IMR-90 (cell line): ENCODE measurements at regions not wholly inside any gene's neighbourhood (a gene's known extent, or its start where the extent isn't known, plus 50 kb on each side); places are given as distances from the start of the nearest gene placed in this dataset.

ENCODE experiments used
- ATAC-seq: fragments of 200-7000 bp; cut with Tn5 transposase; 2 replicates; pipeline ENCODE4 v1.9.1; 2020; ENCODE audit warnings: low read depth, mild to moderate bottlenecking, moderate library complexity
- BruUV-seq: library from RNA; stranded (reverse); fragments of 400-500 nt; replicated peaks from 2 replicates; lab custom pipeline; 2021; lab: Mats Ljungman, UMichigan
- CTCF ChIA-PET: fragments of 300-600 bp; formaldehyde crosslinking; extraction: SDS; loops from one replicate; lab custom pipeline; 2021; ENCODE audit warnings: antibody characterized with exemption; lab: Yijun Ruan, JAX
- POLR2A ChIA-PET: fragments of 300-600 bp; sonication (Branson Sonifier 250); formaldehyde crosslinking; loops from one replicate; lab custom pipeline; 2022; ENCODE audit warnings: antibody characterized with exemption; ENCODE audit not compliant: unreplicated experiment; lab: Charles Lee
- DNase-seq: peaks from one replicate; pipeline ENCODE4 v3.0.0; 2013
- H2AFZ ChIP-seq: replicated peaks from 2 replicates; pipeline ENCODE3; 2013; ENCODE audit warnings: low read length, mild to moderate bottlenecking; ENCODE audit not compliant: poor library complexity
- H2AK5ac ChIP-seq: 2 replicates; pipeline ENCODE4 v1.6.1; 2013; ENCODE audit warnings: low read depth, low read length, inconsistent platforms
- H2AK9ac ChIP-seq: replicated peaks from 2 replicates; pipeline ENCODE3; 2013; ENCODE audit warnings: mild to moderate bottlenecking, low read depth, low read length, moderate library complexity; ENCODE audit not compliant: poor library complexity
- H2BK120ac ChIP-seq: 2 replicates; pipeline ENCODE4 v1.6.1; 2013; ENCODE audit warnings: low read depth, low read length, inconsistent platforms
- H2BK15ac ChIP-seq: 3 replicates; pipeline ENCODE4 v1.6.1; 2013; ENCODE audit warnings: low read depth, low read length, inconsistent platforms
- H2BK20ac ChIP-seq: 2 replicates; pipeline ENCODE4 v1.6.1; 2013; ENCODE audit warnings: low read depth, mild to moderate bottlenecking, inconsistent platforms, low read length, moderate library complexity
- H2BK5ac ChIP-seq: 2 replicates; pipeline ENCODE4 v1.6.1; 2013; ENCODE audit warnings: mild to moderate bottlenecking, low read depth, low read length, inconsistent platforms; ENCODE audit not compliant: poor library complexity, severe bottlenecking
- H3K14ac ChIP-seq: replicated peaks from 2 replicates; pipeline ENCODE4 v1.6.1; 2013; ENCODE audit warnings: low read depth, low read length, inconsistent platforms
- H3K18ac ChIP-seq: 2 replicates; pipeline ENCODE4 v1.6.1; 2013; ENCODE audit warnings: low read depth, low read length, control low read depth
- H3K23ac ChIP-seq: 2 replicates; pipeline ENCODE4 v1.6.1; 2013; ENCODE audit warnings: low read depth, low read length, inconsistent platforms
- H3K27ac ChIP-seq: 2 replicates; pipeline ENCODE4 v1.5.1; 2013; ENCODE audit warnings: mild to moderate bottlenecking, control low read depth, low read length; ENCODE audit not compliant: insufficient read depth
- H3K27me3 ChIP-seq: 2 replicates; pipeline ENCODE4 v1.6.1; 2013; ENCODE audit warnings: low read length; ENCODE audit not compliant: control insufficient read depth, insufficient read depth
- H3K36me3 ChIP-seq: 2 replicates; pipeline ENCODE4 v1.6.1; 2013; ENCODE audit warnings: low read length, mixed read lengths; ENCODE audit not compliant: control insufficient read depth, insufficient read depth
- H3K4ac ChIP-seq: 2 replicates; pipeline ENCODE4 v1.6.1; 2013; ENCODE audit warnings: low read depth, low read length, inconsistent platforms
- H3K4me1 ChIP-seq: 2 replicates; pipeline ENCODE4 v1.6.1; 2013; ENCODE audit warnings: low read length, mixed read lengths; ENCODE audit not compliant: control insufficient read depth, insufficient read depth
- H3K4me2 ChIP-seq: 2 replicates; pipeline ENCODE4 v1.6.1; 2013; ENCODE audit warnings: low read depth, mild to moderate bottlenecking, control low read depth, low read length, moderate library complexity
- H3K4me3 ChIP-seq: 2 replicates; pipeline ENCODE4 v1.5.1; 2013; ENCODE audit warnings: low read depth, mild to moderate bottlenecking, control low read depth, low read length, moderate library complexity; ENCODE audit not compliant: insufficient read depth
- H3K56ac ChIP-seq: 2 replicates; pipeline ENCODE4 v1.6.1; 2013; ENCODE audit warnings: low read length, inconsistent platforms; ENCODE audit not compliant: insufficient read depth; ENCODE audit errors: extremely low read depth
- H3K79me1 ChIP-seq, 2 experiments: 2 replicates each; pipeline ENCODE4 v1.6.1; 2013; ENCODE audit warnings: low read length in 2 of 2, inconsistent platforms in 1 of 2, low read depth in 1 of 2
- H3K9ac ChIP-seq: 2 replicates; pipeline ENCODE4 v1.6.1; 2013; ENCODE audit warnings: low read depth, low read length, control low read depth
- H3K9me1 ChIP-seq: 2 replicates; pipeline ENCODE4 v1.6.1; 2013; ENCODE audit warnings: low read length, inconsistent platforms; ENCODE audit not compliant: insufficient read depth
- H3K9me3 ChIP-seq: 2 replicates; pipeline ENCODE4 v1.6.1; 2013; ENCODE audit warnings: low read length; ENCODE audit not compliant: control insufficient read depth, insufficient read depth
- H4K20me1 ChIP-seq: 2 replicates; pipeline ENCODE4 v1.6.1; 2013; ENCODE audit warnings: low read length, inconsistent platforms; ENCODE audit not compliant: insufficient read depth
- H4K5ac ChIP-seq: 2 replicates; pipeline ENCODE4 v1.6.1; 2013; ENCODE audit warnings: mild to moderate bottlenecking, low read depth, low read length, control low read depth
- H4K8ac ChIP-seq, 2 experiments: 2 replicates each; pipeline ENCODE4 v1.6.1; 2013; ENCODE audit warnings: low read depth in 2 of 2, low read length in 2 of 2, control low read depth in 1 of 2, inconsistent platforms in 1 of 2
- H4K91ac ChIP-seq: 2 replicates; pipeline ENCODE4 v1.6.1; 2013; ENCODE audit warnings: low read depth, low read length, inconsistent platforms; ENCODE audit not compliant: insufficient read depth
- BHLHE40 ChIP-seq: fragments of 150-350 bp; IDR thresholded peaks from 2 replicates; pipeline ENCODE4 v1.6.1; 2016; ENCODE audit warnings: mild to moderate bottlenecking, low read depth, low read length
- CEBPB ChIP-seq: IDR thresholded peaks from 2 replicates; pipeline ENCODE4 v1.6.1; 2012; ENCODE audit warnings: low read depth, low read length, improper control_type of control experiment
- CHD1 ChIP-seq: IDR thresholded peaks from 2 replicates; pipeline ENCODE4 v1.6.1; 2012; ENCODE audit warnings: low read depth, low read length, improper control_type of control experiment
- CTCF ChIP-seq: conservative IDR thresholded peaks from 2 replicates; pipeline ENCODE4 v1.5.1; 2012; ENCODE audit warnings: mild to moderate bottlenecking, low read depth, low read length, improper control_type of control experiment
- ELK1 ChIP-seq: fragments of 150-350 bp; IDR thresholded peaks from 2 replicates; pipeline ENCODE4 v1.6.1; 2016; ENCODE audit warnings: low read depth, mild to moderate bottlenecking, low read length, moderate library complexity, borderline replicate concordance
- FOS ChIP-seq: fragments of 150-350 bp; IDR thresholded peaks from 2 replicates; pipeline ENCODE4 v1.6.1; 2016; ENCODE audit warnings: low read depth, low read length
- MAFK ChIP-seq: IDR thresholded peaks from 2 replicates; pipeline ENCODE4 v1.6.1; 2012; ENCODE audit warnings: low read depth, low read length, improper control_type of control experiment
- MAZ ChIP-seq: IDR thresholded peaks from 2 replicates; pipeline ENCODE4 v1.6.1; 2012; ENCODE audit warnings: low read depth, mild to moderate bottlenecking, low read length, improper control_type of control experiment, moderate library complexity, borderline replicate concordance
- MXI1 ChIP-seq: IDR thresholded peaks from 2 replicates; pipeline ENCODE4 v1.6.1; 2012; ENCODE audit warnings: low read depth, mild to moderate bottlenecking, low read length, moderate library complexity, borderline replicate concordance
- NFE2L2 ChIP-seq: fragments of 150-350 bp; IDR thresholded peaks from 2 replicates; pipeline ENCODE4 v1.6.1; 2016; ENCODE audit warnings: low read depth, mild to moderate bottlenecking, low read length
- POLR2A ChIP-seq: IDR thresholded peaks from 2 replicates; pipeline ENCODE4 v1.6.1; 2012; ENCODE audit warnings: mild to moderate bottlenecking, low read depth, low read length
- RAD21 ChIP-seq: IDR thresholded peaks from 2 replicates; pipeline ENCODE4 v1.6.1; 2012; ENCODE audit warnings: low read length, improper control_type of control experiment
- RCOR1 ChIP-seq: IDR thresholded peaks from 2 replicates; pipeline ENCODE4 v1.6.1; 2012; ENCODE audit warnings: mild to moderate bottlenecking, low read length, improper control_type of control experiment; ENCODE audit not compliant: insufficient replicate concordance
- RFX5 ChIP-seq: IDR thresholded peaks from 2 replicates; pipeline ENCODE4 v1.8.0; 2012; ENCODE audit warnings: low read depth, mild to moderate bottlenecking, low read length, moderate library complexity
- SMC3 ChIP-seq: fragments of 150-350 bp; IDR thresholded peaks from 2 replicates; pipeline ENCODE4 v1.6.1; 2016; ENCODE audit warnings: low read depth, mild to moderate bottlenecking, antibody characterized with exemption, low read length, moderate library complexity
- USF2 ChIP-seq: fragments of 150-350 bp; IDR thresholded peaks from 2 replicates; pipeline ENCODE4 v1.6.1; 2017; ENCODE audit warnings: mild to moderate bottlenecking, antibody characterized with exemption, low read length, low read depth
- WGBS, 2 experiments: methylation state at CpG; one replicate each; pipeline versions ENCODE4 v1.1.5 to v1.1.7; 2013; ENCODE audit warnings: missing lambda C conversion rate in 2 of 2; ENCODE audit not compliant: insufficient read length in 1 of 2; ENCODE audit errors: extremely low coverage in 2 of 2; 5-methylcytosine and 5-hydroxymethylcytosine counted together
- dilution Hi-C: fragments of 300-500 bp; cut with HindIII; formaldehyde crosslinking; loops from one replicate; pipeline ENCODE4 v1.14.3; 2018; ENCODE audit warnings: low sequenced_read_pairs; ENCODE audit not compliant: unreplicated experiment
- in situ Hi-C: fragments of 300-500 bp; cut with MboI; formaldehyde crosslinking; loops from 3 replicates; pipeline ENCODE4 v1.14.3; 2019; ENCODE audit warnings: low sequenced_read_pairs, inconsistent platforms, mixed read lengths
- intact Hi-C: fragments of 100-400 bp; cut with micrococcal nuclease; formaldehyde crosslinking; loops from 2 replicates; pipeline ENCODE4 v1.10.0; 2022

GRCh38 chr1:96427616-96428015 is 294.0 kb upstream of the PTBP2 start:
- BruUV-seq: no TSS peak
- Histone ChIP-seq H2BK20ac (no peak overlapping the region), H3K79me1 (no peaks in the 10 kb centered on the region), H3K27me3 (no peaks in the 10 kb centered on the region), H4K20me1 (no peaks in the 10 kb centered on the region), H3K9me1 (no peaks in the 10 kb centered on the region), H3K4me2 (no peak overlapping the region), H3K56ac (no peak overlapping the region), H3K23ac (no peak overlapping the region), H3K27ac (no peak overlapping the region), H3K4me3 (no peak overlapping the region), H3K4me1 (no peaks in the 10 kb centered on the region), H3K18ac (no peak overlapping the region), H4K91ac (no peak overlapping the region), H4K8ac (no peak overlapping the region), H2AFZ (no peak overlapping the region), H3K4ac (no peak overlapping the region), H2AK9ac (no peak overlapping the region), H2BK5ac (no peak overlapping the region), H4K5ac (no peak overlapping the region), H3K14ac (no peak overlapping the region), H2BK120ac (no peak overlapping the region), H3K36me3 (no peaks in the 10 kb centered on the region), H2AK5ac (no peak overlapping the region), H3K9ac (no peak overlapping the region), H2BK15ac (no peak overlapping the region), H3K9me3 (no peaks in the 10 kb centered on the region)
- ATAC-seq (no peak; the same call in 1 of the 2 replicates), DNase-seq (peak; percentile 24)
- CTCF ChIA-PET: no interaction called here
- intact Hi-C loops (no loop called here), dilution Hi-C loops (no loop called here), in situ Hi-C loops (no loop called here)
- TF ChIP-seq RCOR1 (no peak), CEBPB (no peak), NFE2L2 (no peak), RFX5 (no peak), CTCF (no peak), MXI1 (no peak), CHD1 (no peak), RAD21 (no peak), MAFK (no peak), POLR2A (no peak), MAZ (no peak), USF2 (no peak), FOS (no peak), ELK1 (no peak), BHLHE40 (no peak), SMC3 (no peak)
- WGBS, 2 experiments: no CpG with 5 or more reads among the region's 2 CpGs
- POLR2A ChIA-PET: no interaction called here
